ENCODE measurements at regions not wholly inside any gene's neighbourhood (a gene's known extent, or its start where the extent isn't known, plus 50 kb on each side); places are given as distances from the start of the nearest gene placed in this dataset.

GRCh38 chr2:36296798-36297197, 58.8 kb upstream of the CRIM1 start:
- Histone ChIP-seq H3K36me3 (ENCODE audit: low read length) (no peaks in the 10 kb centered on the region), H3K79me2 (ENCODE audit: insufficient read depth, low read length) (no peaks in the 10 kb centered on the region), H2AFZ (ENCODE audit: low read depth, low read length, severe bottlenecking) (no peak overlapping the region), H3K9me2 (replicated peaks; ENCODE audit: insufficient read depth, low read length) (no peaks in the 10 kb centered on the region), H3K4me2 (ENCODE audit: low read depth, low read length, poor library complexity, severe bottlenecking) (no peak overlapping the region), H3F3A (ENCODE audit: insufficient read depth) (no peaks in the 10 kb centered on the region), H3K9ac (ENCODE audit: low read length) (no peak overlapping the region), H3K4me3 (ENCODE audit: insufficient read depth, low read length, poor library complexity, severe bottlenecking) (no peak overlapping the region), H4K20me1 (ENCODE audit: low read depth, low read length) (no peaks in the 10 kb centered on the region), H3K9me3 (ENCODE audit: insufficient read depth, low read length) (no peaks in the 10 kb centered on the region), H3K27ac (ENCODE audit: low read depth, low read length) (no peak overlapping the region), H3K27me3 (ENCODE audit: low read length) (no peaks in the 10 kb centered on the region)
- TF ChIP-seq EZH2phosphoT487 (conservative IDR thresholded peaks at IDR 0.05; ENCODE audit: low read length) (no peak), CTCF (IDR thresholded peaks at IDR 0.05; ENCODE audit: insufficient read depth, low read length, poor library complexity, severe bottlenecking) (no peak)

DNA sequence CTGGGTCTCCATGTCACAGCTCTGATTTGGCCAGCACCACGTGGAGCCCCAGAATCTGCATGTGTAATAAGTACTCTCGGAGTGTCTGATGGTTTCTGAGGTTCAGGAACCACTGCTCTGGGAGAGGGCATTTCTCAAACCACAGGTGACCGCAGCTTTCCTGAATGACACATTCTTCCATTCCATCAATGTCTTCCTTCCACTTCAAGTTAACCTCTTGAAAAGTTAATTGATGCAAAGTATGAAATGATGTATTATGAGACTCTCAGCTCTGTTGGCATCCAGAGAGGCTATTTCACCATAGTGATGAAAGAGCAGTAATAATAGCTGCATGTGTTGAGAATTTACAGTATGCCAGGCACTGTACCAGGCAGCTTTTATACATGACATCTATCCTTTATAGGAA, 61.3 kb upstream of the CRIM1 start:
- no peak for TF ChIP-seq CTCF (IDR thresholded peaks at IDR 0.05; ENCODE audit: insufficient read depth, low read length, poor library complexity, severe bottlenecking)
- TF ChIP-seq EZH2phosphoT487 (conservative IDR thresholded peaks at IDR 0.05; ENCODE audit: low read length) = no peak
- no peaks in the 10 kb centered on the region for H3K9me2 ChIP-seq (replicated peaks; ENCODE audit: insufficient read depth, low read length)
- H3K36me3 ChIP-seq (ENCODE audit: low read length) = no peaks in the 10 kb centered on the region
- no peaks in the 10 kb centered on the region for H3K9me3 ChIP-seq (ENCODE audit: insufficient read depth, low read length)
- no peaks in the 10 kb centered on the region for H3K79me2 ChIP-seq (ENCODE audit: insufficient read depth, low read length)
- H3K9ac ChIP-seq (ENCODE audit: low read length) = no peak overlapping the region
- no peak overlapping the region for H3K27ac ChIP-seq (ENCODE audit: low read depth, low read length)
- no peaks in the 10 kb centered on the region for H3F3A ChIP-seq (ENCODE audit: insufficient read depth)
- no peak overlapping the region for H3K4me3 ChIP-seq (ENCODE audit: insufficient read depth, low read length, poor library complexity, severe bottlenecking)
- H3K27me3 ChIP-seq (ENCODE audit: low read length) = no peaks in the 10 kb centered on the region
- no peak overlapping the region for H3K4me2 ChIP-seq (ENCODE audit: low read depth, low read length, poor library complexity, severe bottlenecking)
- H2AFZ ChIP-seq (ENCODE audit: low read depth, low read length, severe bottlenecking) = no peak overlapping the region
- no peaks in the 10 kb centered on the region for H4K20me1 ChIP-seq (ENCODE audit: low read depth, low read length)

- Histone ChIP-seq H3K27ac (ENCODE audit: low read depth, low read length) (no peak overlapping the region), H3K27me3 (ENCODE audit: low read length) (no peaks in the 10 kb centered on the region), H3F3A (ENCODE audit: insufficient read depth) (no peaks in the 10 kb centered on the region), H3K9me2 (replicated peaks; ENCODE audit: insufficient read depth, low read length) (no peaks in the 10 kb centered on the region), H3K4me3 (ENCODE audit: insufficient read depth, low read length, poor library complexity, severe bottlenecking) (no peak overlapping the region), H3K36me3 (ENCODE audit: low read length) (no peaks in the 10 kb centered on the region), H2AFZ (ENCODE audit: low read depth, low read length, severe bottlenecking) (no peak overlapping the region), H4K20me1 (ENCODE audit: low read depth, low read length) (no peaks in the 10 kb centered on the region), H3K4me2 (ENCODE audit: low read depth, low read length, poor library complexity, severe bottlenecking) (no peak overlapping the region), H3K79me2 (ENCODE audit: insufficient read depth, low read length) (no peaks in the 10 kb centered on the region), H3K9ac (ENCODE audit: low read length) (no peak overlapping the region), H3K9me3 (ENCODE audit: insufficient read depth, low read length) (no peaks in the 10 kb centered on the region)
- TF ChIP-seq EZH2phosphoT487 (conservative IDR thresholded peaks at IDR 0.05; ENCODE audit: low read length) (no peak), CTCF (IDR thresholded peaks at IDR 0.05; ENCODE audit: insufficient read depth, low read length, poor library complexity, severe bottlenecking) (no peak)
These were observed 65.2 kb upstream of the CRIM1 start for GRCh38 chr2:36290306-36290856.

All from SU-DHL-6 (cell line).